Stimulated activated CD8-positive, alpha-beta memory T cell treated with anti-CD3 and anti-CD28 coated beads, Interleukin-2, amount 100 ng/mL, for 1 hour (primary cell): ENCODE measurements at regions not wholly inside any gene's neighbourhood (a gene's known extent, or its start where the extent isn't known, plus 50 kb on each side); places are given as distances from the start of the nearest gene placed in this dataset.

ENCODE experiments used
- DNase-seq, 2 donors: peaks; one replicate each; pipeline ENCODE4 v3.0.0-alpha.2; 2020; ENCODE audit warnings: low read depth in 2 of 2

- no peak for DNase-seq
These were observed 268.1 kb downstream of the SOX9 start for GRCh38 chr17:72388765-72389473.

- no peak for DNase-seq
These were observed 270.1 kb downstream of the SOX9 start for GRCh38 chr17:72390675-72391508.

- no peak for DNase-seq
These were observed 271.5 kb downstream of the SOX9 start for GRCh38 chr17:72392056-72393010.

- no peak for DNase-seq
These were observed 272.7 kb downstream of the SOX9 start for GRCh38 chr17:72393553-72393952.

- no peak for DNase-seq
These were observed 273.7 kb downstream of the SOX9 start for GRCh38 chr17:72394531-72394930.

- DNase-seq: no peak
These were observed 275.3 kb downstream of the SOX9 start for GRCh38 chr17:72396121-72396520.

- DNase-seq: no peak
These were observed 276.4 kb downstream of the SOX9 start for GRCh38 chr17:72397223-72397667.

GRCh38 chr17:72397687-72398086 is 276.9 kb downstream of the SOX9 start:
- DNase-seq: no peak

GRCh38 chr17:72399023-72399607 is 278.3 kb downstream of the SOX9 start:
- no peak for DNase-seq

- DNase-seq: no peak
These were observed 279.0 kb downstream of the SOX9 start for GRCh38 chr17:72399608-72400487.

GRCh38 chr17:72400488-72400827 is 279.6 kb downstream of the SOX9 start:
- no peak for DNase-seq

- no peak for DNase-seq
These were observed 280.0 kb downstream of the SOX9 start for GRCh38 chr17:72400863-72401262.

- no peak for DNase-seq
These were observed 281.3 kb downstream of the SOX9 start for GRCh38 chr17:72401883-72402726.

GRCh38 chr17:72402727-72403210 is 281.9 kb downstream of the SOX9 start:
- DNase-seq: no peak

- DNase-seq: no peak
These were observed 282.9 kb downstream of the SOX9 start for GRCh38 chr17:72403713-72404209.

- DNase-seq: no peak
These were observed 284.1 kb downstream of the SOX9 start for GRCh38 chr17:72404872-72405271.

- no peak for DNase-seq
These were observed 284.9 kb downstream of the SOX9 start for GRCh38 chr17:72405662-72406230.

GRCh38 chr17:72406498-72406897 is 285.7 kb downstream of the SOX9 start:
- no peak for DNase-seq

GRCh38 chr17:72407336-72407909 is 286.6 kb downstream of the SOX9 start:
- DNase-seq: no peak
